HepG2 (cell line): ENCODE measurements at regions not wholly inside any gene's neighbourhood (a gene's known extent, or its start where the extent isn't known, plus 50 kb on each side); places are given as distances from the start of the nearest gene placed in this dataset.

ENCODE experiments used
- ATAC-seq: fragments of 200-7000 bp; cut with Tn5 transposase; 3 replicates; pipeline ENCODE4 v1.9.1; 2020; ENCODE audit warnings: mild to moderate bottlenecking, moderate library complexity
- BruUV-seq: library from RNA; stranded (reverse); fragments of 400-500 nt; replicated peaks from 2 replicates; lab custom pipeline; 2021; lab: Mats Ljungman, UMichigan
- CTCF ChIA-PET: fragments of 300-600 bp; formaldehyde crosslinking; extraction: SDS; loops from one replicate; lab custom pipeline; 2021; ENCODE audit warnings: low total read pairs, inconsistent platforms, low intra/inter-chr PET ratio; lab: Yijun Ruan, JAX
- POLR2A ChIA-PET: fragments of 350-600 bp; sonication (Branson Sonifier 250); formaldehyde crosslinking; loops from one replicate; lab custom pipeline; 2020; ENCODE audit warnings: antibody characterized with exemption, inconsistent platforms; lab: Yijun Ruan, JAX
- DNase-seq: peaks from one replicate; pipeline ENCODE4 v3.0.0-alpha.2; 2015; ENCODE audit warnings: low spot score
- FAIRE-seq: peaks from 3 replicates; lab custom pipeline; 2011; peaks lifted over from hg19 to GRCh38; lab: Jason Lieb, UNC
- H2AFZ ChIP-seq: one replicate; pipeline ENCODE4 v1.6.1; 2011; ENCODE audit warnings: low read length, inconsistent platforms
- H3K27ac ChIP-seq: fragments of 300-600 bp; 3 replicates; pipeline ENCODE4 v1.8.0; 2011; ENCODE audit warnings: mixed run types, mild to moderate bottlenecking, mixed read lengths, low read length, inconsistent platforms; ENCODE audit not compliant: insufficient read depth; ENCODE audit errors: extremely low read length
- H3K27me3 ChIP-seq, 2 experiments: fragments of 200-600 bp in 1 of 2; 2 replicates in 1 of 2; 3 replicates in 1 of 2; pipeline versions ENCODE4 v1.6.0 to v1.8.0; 2011; ENCODE audit warnings: low read length in 2 of 2, mild to moderate bottlenecking in 2 of 2, moderate library complexity in 2 of 2, inconsistent platforms in 1 of 2; ENCODE audit not compliant: insufficient read depth in 2 of 2, control insufficient read depth in 1 of 2
- H3K36me3 ChIP-seq, 2 experiments: fragments of 200-600 bp in 1 of 2; replicated peaks in 1 of 2; 2 replicates in 1 of 2; 3 replicates in 1 of 2; pipeline versions ENCODE4 v1.5.1 to v1.8.0; 2011; ENCODE audit warnings: low read length in 2 of 2, inconsistent platforms in 1 of 2; ENCODE audit not compliant: insufficient read depth in 2 of 2, control insufficient read depth in 1 of 2
- H3K4me1 ChIP-seq: 2 replicates; pipeline ENCODE4 v1.5.1; 2012; ENCODE audit warnings: low read length, inconsistent platforms; ENCODE audit not compliant: insufficient read depth
- H3K4me2 ChIP-seq: 2 replicates; pipeline ENCODE4 v1.6.0; 2011; ENCODE audit warnings: low read depth, low read length, inconsistent platforms
- H3K4me3 ChIP-seq, 3 experiments: fragments of 200-600 bp in 1 of 3; sonication (generic), shearing (Covaris generic) in 1 of 3; replicated peaks in 1 of 3; 2 replicates each; pipeline ENCODE4 v1.5.1; 2011 to 2016; ENCODE audit warnings: low read length in 3 of 3, inconsistent platforms in 2 of 3, low read depth in 2 of 3, mild to moderate bottlenecking in 2 of 3, control low read depth in 1 of 3, mixed read lengths in 1 of 3; ENCODE audit not compliant: insufficient read depth in 1 of 3
- H3K79me2 ChIP-seq: one replicate; pipeline ENCODE4 v1.6.1; 2011; ENCODE audit warnings: low read length, inconsistent platforms; ENCODE audit not compliant: insufficient read depth
- H3K9ac ChIP-seq: 2 replicates; pipeline ENCODE4 v1.6.0; 2011; ENCODE audit warnings: mild to moderate bottlenecking, low read depth, low read length, inconsistent platforms; ENCODE audit not compliant: insufficient read depth
- H3K9me3 ChIP-seq: 2 replicates; pipeline ENCODE4 v1.5.1; 2012; ENCODE audit warnings: mild to moderate bottlenecking, low read length
- H4K20me1 ChIP-seq: 2 replicates; pipeline ENCODE4 v1.6.0; 2011; ENCODE audit warnings: inconsistent platforms, mild to moderate bottlenecking, low read length, moderate library complexity; ENCODE audit not compliant: insufficient read depth
- ATM ChIP-seq: fragments of 450-650 bp; IDR thresholded peaks from 2 replicates; pipeline ENCODE4 v1.7.1; 2017; ENCODE audit warnings: mild to moderate bottlenecking, borderline replicate concordance
- HCFC1 ChIP-seq: fragments of 150-350 bp; IDR thresholded peaks from 2 replicates; pipeline ENCODE4 v1.6.1; 2014; ENCODE audit warnings: low read depth, low read length
- LRRFIP1 ChIP-seq: sonication (generic); formaldehyde crosslinking; conservative IDR thresholded peaks from 2 replicates; pipeline ENCODE4 v1.4.0; 2020; ENCODE audit warnings: missing genetic modification reagents
- NFE2L2 ChIP-seq: fragments of 150-350 bp; IDR thresholded peaks from 2 replicates; pipeline ENCODE4 v1.6.1; 2014; ENCODE audit warnings: low read length
- ONECUT2 ChIP-seq: sonication (generic); formaldehyde crosslinking; IDR thresholded peaks from 2 replicates; pipeline ENCODE4 v1.4.0; 2020; ENCODE audit warnings: missing genetic modification reagents
- ZBTB34 ChIP-seq: sonication (generic); formaldehyde crosslinking; IDR thresholded peaks from 2 replicates; pipeline ENCODE4 v1.8.0; 2022; ENCODE audit warnings: mild to moderate bottlenecking, missing genetic modification reagents
- ZEB1 ChIP-seq: IDR thresholded peaks from 2 replicates; pipeline ENCODE4 v1.6.1; 2012; ENCODE audit warnings: mild to moderate bottlenecking, low read depth, inconsistent platforms; ENCODE audit not compliant: insufficient replicate concordance
- ZNF724P ChIP-seq: sonication (generic); formaldehyde crosslinking; IDR thresholded peaks from 2 replicates; pipeline ENCODE4 v1.8.0; 2022; ENCODE audit warnings: missing genetic modification reagents, borderline replicate concordance
- ZNF768 ChIP-seq: sonication (generic); formaldehyde crosslinking; IDR thresholded peaks from 2 replicates; pipeline ENCODE4 v1.4.0; 2020; ENCODE audit warnings: missing genetic modification reagents
- WGBS: methylation state at CpG from one replicate; pipeline ENCODE4 v1.1.6; 2017; ENCODE audit warnings: low lambda C conversion rate; 5-methylcytosine and 5-hydroxymethylcytosine counted together
- in situ Hi-C: cut with HindIII; loops from 2 replicates; pipeline ENCODE4 v1.10.0; 2017; ENCODE audit warnings: low pct_unique_long_range_greater_than_20kb; ENCODE audit not compliant: extremely low pct_ligation_motif_present
- intact Hi-C: fragments of 100-400 bp; cut with micrococcal nuclease; formaldehyde crosslinking; loops from one replicate; pipeline ENCODE4 v1.10.0; 2022; ENCODE audit not compliant: unreplicated experiment
- TF ChIP-seq, protein P1 (sequence below): sonication (generic); formaldehyde crosslinking; IDR thresholded peaks from 2 replicates; pipeline ENCODE4 v1.4.0; 2020; ENCODE audit warnings: missing genetic modification reagents, borderline replicate concordance

GRCh38 chr15:66981771-66982170 is 83.6 kb upstream of the SMAD3 start:
- CTCF ChIA-PET = no interaction called here

More at GRCh38 chr15:66981771-66982170, 83.6 kb upstream of the SMAD3 start:
- no peak for FAIRE-seq
- Histone ChIP-seq H3K79me2 (no peaks in the 10 kb centered on the region), H3K4me2 (no peak overlapping the region), H3K9ac (no peak overlapping the region), H2AFZ (no peak overlapping the region), H3K36me3 (peaks cover 2 to 14% of the 10 kb centered on the region in 2 experiments; a peak in 4 of 5 replicates), H3K27ac (no peak overlapping the region), H3K4me3 (no peak overlapping the region), H3K27me3 (no peaks in the 10 kb centered on the region), H3K4me1 (peaks cover 5% of the 10 kb centered on the region; the same call in 1 of the 2 replicates), H4K20me1 (no peaks in the 10 kb centered on the region), H3K9me3 (no peaks in the 10 kb centered on the region)
- POLR2A ChIA-PET = no interaction called here
- in situ Hi-C loops = no loop called here
- BruUV-seq = no TSS peak
- TF ChIP-seq NFE2L2 = no peak
- no peak for TF ChIP-seq LRRFIP1 (CRISPR knock-in tag)
- no peak for TF ChIP-seq ATM
- TF ChIP-seq ZEB1 = no peak
- no peak for TF ChIP-seq ZNF724P (CRISPR knock-in tag)
- TF ChIP-seq, protein P1, sequence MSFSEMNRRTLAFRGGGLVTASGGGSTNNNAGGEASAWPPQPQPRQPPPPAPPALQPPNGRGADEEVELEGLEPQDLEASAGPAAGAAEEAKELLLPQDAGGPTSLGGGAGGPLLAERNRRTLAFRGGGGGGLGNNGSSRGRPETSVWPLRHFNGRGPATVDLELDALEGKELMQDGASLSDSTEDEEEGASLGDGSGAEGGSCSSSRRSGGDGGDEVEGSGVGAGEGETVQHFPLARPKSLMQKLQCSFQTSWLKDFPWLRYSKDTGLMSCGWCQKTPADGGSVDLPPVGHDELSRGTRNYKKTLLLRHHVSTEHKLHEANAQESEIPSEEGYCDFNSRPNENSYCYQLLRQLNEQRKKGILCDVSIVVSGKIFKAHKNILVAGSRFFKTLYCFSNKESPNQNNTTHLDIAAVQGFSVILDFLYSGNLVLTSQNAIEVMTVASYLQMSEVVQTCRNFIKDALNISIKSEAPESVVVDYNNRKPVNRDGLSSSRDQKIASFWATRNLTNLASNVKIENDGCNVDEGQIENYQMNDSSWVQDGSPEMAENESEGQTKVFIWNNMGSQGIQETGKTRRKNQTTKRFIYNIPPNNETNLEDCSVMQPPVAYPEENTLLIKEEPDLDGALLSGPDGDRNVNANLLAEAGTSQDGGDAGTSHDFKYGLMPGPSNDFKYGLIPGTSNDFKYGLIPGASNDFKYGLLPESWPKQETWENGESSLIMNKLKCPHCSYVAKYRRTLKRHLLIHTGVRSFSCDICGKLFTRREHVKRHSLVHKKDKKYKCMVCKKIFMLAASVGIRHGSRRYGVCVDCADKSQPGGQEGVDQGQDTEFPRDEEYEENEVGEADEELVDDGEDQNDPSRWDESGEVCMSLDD (CRISPR knock-in tag) = no peak
- TF ChIP-seq ZNF768 (CRISPR knock-in tag) = no peak
- TF ChIP-seq ZBTB34 (CRISPR knock-in tag) = no peak
- TF ChIP-seq HCFC1 = no peak
- no peak for TF ChIP-seq ONECUT2 (CRISPR knock-in tag)
- intact Hi-C loops = no loop called here
- WGBS = 67% methylated on average over 4 of the region's 6 CpGs
- DNase-seq = no peak
- ATAC-seq = no peak; the same call in 2 of the 3 replicates
